ENCODE measurements at regions not wholly inside any gene's neighbourhood (a gene's known extent, or its start where the extent isn't known, plus 50 kb on each side); places are given as distances from the start of the nearest gene placed in this dataset.
A peak's percentile ranks its signal among the peaks of the same experiment; 100 is the strongest.

DNA sequence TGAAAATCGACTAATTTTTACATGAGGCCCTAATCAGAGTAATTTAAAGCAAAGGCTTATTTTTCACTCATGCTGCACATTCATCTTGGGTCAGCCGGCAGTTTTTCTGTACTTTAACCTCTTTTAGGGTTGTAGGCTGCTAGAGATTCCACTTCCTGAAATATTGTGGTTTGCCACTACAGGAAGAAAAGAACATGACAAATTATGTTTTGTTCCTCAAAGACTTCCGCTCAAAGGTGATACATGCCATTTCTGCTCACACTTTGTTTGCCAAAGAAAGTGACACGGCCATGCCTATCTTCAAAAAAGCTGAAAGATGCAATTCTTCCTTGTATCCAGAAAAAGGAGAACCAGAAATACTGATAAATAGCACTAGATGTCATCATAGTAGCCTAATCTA lies 183.4 kb upstream of the PPFIA2 start:
- ATAC-seq, result peak in 1 of 2 donors; percentile 43
- Mint-ChIP-seq H3K27me3 (ENCODE audit: low read depth) (no peaks in the 10 kb centered on the region), H3K4me3 (peak overlapping the region; percentile 24), H3K9me3 (peaks cover 5% of the 10 kb centered on the region), H3K4me1 (ENCODE audit: low read depth) (peaks cover 45% of the 10 kb centered on the region), H3K36me3 (ENCODE audit: insufficient read depth) (no peaks in the 10 kb centered on the region)
- DNase-seq, result no peak

DNA sequence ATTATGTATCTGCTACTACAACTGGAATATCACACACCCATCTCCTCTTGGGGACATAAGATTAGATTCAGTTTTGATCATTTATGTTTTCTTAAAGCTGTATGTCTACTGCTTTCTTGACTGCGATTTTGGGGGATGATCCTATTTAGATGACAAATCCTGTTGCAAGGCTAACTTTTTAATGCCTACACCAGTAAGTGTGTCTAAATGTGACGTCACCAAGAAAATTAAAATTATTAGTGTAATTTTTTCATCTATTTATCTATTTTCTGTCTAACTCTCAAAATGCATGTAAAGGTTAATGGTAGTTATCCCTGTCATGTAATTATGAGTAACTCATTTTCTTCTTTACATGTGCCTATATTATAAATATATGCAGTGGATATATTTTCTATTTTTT lies 170.9 kb upstream of the PPFIA2 start:
- Mint-ChIP-seq H3K9me3 (no peaks in the 10 kb centered on the region), H3K4me1 (ENCODE audit: low read depth) (no peaks in the 10 kb centered on the region), H3K36me3 (ENCODE audit: insufficient read depth) (no peaks in the 10 kb centered on the region), H3K27me3 (ENCODE audit: low read depth) (no peaks in the 10 kb centered on the region), H3K4me3 (no peak overlapping the region)
- DNase-seq (no peak), ATAC-seq (no peak)

- no peak for ATAC-seq
- no peaks in the 10 kb centered on the region for H3K4me1 Mint-ChIP-seq (ENCODE audit: low read depth)
- no peak overlapping the region for H3K4me3 Mint-ChIP-seq
- no peak for DNase-seq
- no peaks in the 10 kb centered on the region for H3K27me3 Mint-ChIP-seq (ENCODE audit: low read depth)
- H3K36me3 Mint-ChIP-seq (ENCODE audit: insufficient read depth), result no peaks in the 10 kb centered on the region
- H3K9me3 Mint-ChIP-seq, result peaks cover 19% of the 10 kb centered on the region
These were observed 137.6 kb upstream of the PPFIA2 start for GRCh38 chr12:81896771-81897170.

DNA sequence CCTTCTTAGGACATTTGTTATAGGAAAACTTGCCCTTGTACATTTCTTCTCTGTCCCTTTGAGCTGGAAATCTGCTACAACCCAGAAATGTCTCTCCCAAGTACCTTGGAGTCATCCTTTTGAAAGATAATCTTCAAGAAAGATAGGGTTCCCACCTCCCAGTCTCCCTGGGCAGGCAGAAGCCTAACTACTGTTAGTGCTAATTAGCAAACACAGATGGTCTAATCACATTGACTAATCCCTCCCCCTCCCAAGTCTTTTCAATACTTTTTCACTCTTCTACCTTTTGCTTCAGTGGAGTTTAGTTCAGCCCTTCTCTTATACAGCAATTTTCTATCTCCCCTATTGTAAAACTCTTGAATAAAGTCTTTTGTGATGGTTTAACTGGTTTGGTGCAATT lies 129.8 kb upstream of the PPFIA2 start:
- Mint-ChIP-seq H3K4me3 (no peak overlapping the region), H3K4me1 (ENCODE audit: low read depth) (no peaks in the 10 kb centered on the region), H3K27me3 (ENCODE audit: low read depth) (no peaks in the 10 kb centered on the region), H3K9me3 (peaks cover 3% of the 10 kb centered on the region), H3K36me3 (ENCODE audit: insufficient read depth) (no peaks in the 10 kb centered on the region)
- DNase-seq, result no peak
- ATAC-seq, result no peak

DNA sequence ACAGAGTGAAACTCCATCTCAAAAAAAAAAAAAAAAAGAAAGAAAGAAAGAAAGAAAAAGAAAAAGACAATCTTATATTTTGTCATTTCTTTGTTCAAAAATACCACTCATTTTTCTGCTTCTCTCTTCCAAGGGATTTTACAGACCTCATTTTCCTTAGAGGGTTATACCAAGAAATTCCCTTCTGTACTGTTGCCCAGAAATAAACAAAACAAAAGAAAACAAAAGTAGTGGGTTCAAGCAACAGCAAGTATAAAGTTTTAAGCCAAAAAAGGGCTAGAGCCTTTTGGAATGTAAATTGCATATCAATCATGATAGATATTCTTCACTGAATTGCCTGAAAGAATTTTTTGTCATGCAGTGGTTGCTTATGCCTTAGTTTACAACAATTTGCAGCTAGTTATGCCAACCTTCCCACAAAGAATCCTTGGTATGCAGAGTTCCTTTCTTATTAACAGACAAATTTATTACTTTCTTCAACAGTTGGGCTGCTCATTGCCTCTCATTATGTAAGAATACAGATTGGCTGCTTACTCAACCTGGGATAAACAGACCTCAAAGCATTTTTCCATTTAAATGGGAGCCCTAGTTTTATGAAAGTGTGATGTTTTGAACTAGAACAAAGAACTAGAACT lies 129.1 kb upstream of the PPFIA2 start:
- no peaks in the 10 kb centered on the region for H3K4me1 Mint-ChIP-seq (ENCODE audit: low read depth)
- ATAC-seq (no peak), DNase-seq (no peak)
- no peaks in the 10 kb centered on the region for H3K27me3 Mint-ChIP-seq (ENCODE audit: low read depth)
- no peak overlapping the region for H3K4me3 Mint-ChIP-seq
- H3K36me3 Mint-ChIP-seq (ENCODE audit: insufficient read depth), result no peaks in the 10 kb centered on the region
- H3K9me3 Mint-ChIP-seq, result peaks cover 3% of the 10 kb centered on the region

DNA sequence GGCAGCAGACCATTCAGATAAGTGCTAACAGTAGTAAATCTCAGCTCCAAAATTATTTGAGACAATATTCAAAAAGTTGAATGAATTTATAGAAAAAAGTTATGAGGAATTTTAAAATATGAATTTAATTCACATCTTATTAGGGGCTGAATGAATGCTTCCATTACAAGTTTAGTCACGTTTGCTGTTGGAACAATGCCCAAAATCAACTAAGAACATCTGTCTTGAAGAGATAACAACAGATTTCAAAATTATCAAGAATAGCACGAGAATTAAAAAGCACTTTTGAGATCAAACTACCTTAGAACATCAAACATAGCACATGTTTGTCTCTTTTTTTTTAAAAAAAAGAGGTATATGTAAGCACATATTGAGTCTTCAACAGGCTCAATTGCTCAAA lies 115.4 kb upstream of the PPFIA2 start:
- Mint-ChIP-seq H3K27me3 (ENCODE audit: low read depth) (peaks cover 2% of the 10 kb centered on the region), H3K4me1 (ENCODE audit: low read depth) (peaks cover 3% of the 10 kb centered on the region), H3K9me3 (no peaks in the 10 kb centered on the region), H3K36me3 (ENCODE audit: insufficient read depth) (no peaks in the 10 kb centered on the region), H3K4me3 (no peak overlapping the region)
- no peak for DNase-seq
- ATAC-seq, result no peak

GRCh38 chr12:81874166-81874565 lies 115.0 kb upstream of the PPFIA2 start:
- no peak for ATAC-seq
- DNase-seq, result no peak
- no peak overlapping the region for H3K4me3 Mint-ChIP-seq
- H3K4me1 Mint-ChIP-seq (ENCODE audit: low read depth), result peaks cover 3% of the 10 kb centered on the region
- H3K9me3 Mint-ChIP-seq, result no peaks in the 10 kb centered on the region
- peaks cover 2% of the 10 kb centered on the region for H3K27me3 Mint-ChIP-seq (ENCODE audit: low read depth)
- no peaks in the 10 kb centered on the region for H3K36me3 Mint-ChIP-seq (ENCODE audit: insufficient read depth)

GRCh38 chr12:81872400-81872799 lies 113.2 kb upstream of the PPFIA2 start:
- peak in 1 of 2 donors; percentile 50 for ATAC-seq
- no peak for DNase-seq
- peaks cover 3% of the 10 kb centered on the region for H3K4me1 Mint-ChIP-seq (ENCODE audit: low read depth)
- H3K27me3 Mint-ChIP-seq (ENCODE audit: low read depth), result peaks cover 2% of the 10 kb centered on the region
- no peak overlapping the region for H3K4me3 Mint-ChIP-seq
- H3K9me3 Mint-ChIP-seq, result no peaks in the 10 kb centered on the region
- no peaks in the 10 kb centered on the region for H3K36me3 Mint-ChIP-seq (ENCODE audit: insufficient read depth)

- Mint-ChIP-seq H3K27me3 (ENCODE audit: low read depth) (no peaks in the 10 kb centered on the region), H3K4me3 (no peak overlapping the region), H3K4me1 (ENCODE audit: low read depth) (no peaks in the 10 kb centered on the region), H3K36me3 (ENCODE audit: insufficient read depth) (no peaks in the 10 kb centered on the region), H3K9me3 (no peaks in the 10 kb centered on the region)
- ATAC-seq (no peak), DNase-seq (no peak)
These were observed 106.9 kb upstream of the PPFIA2 start for GRCh38 chr12:81866081-81866480.

GRCh38 chr12:81863406-81863805 lies 104.3 kb upstream of the PPFIA2 start:
- no peak for DNase-seq
- Mint-ChIP-seq H3K36me3 (ENCODE audit: insufficient read depth) (no peaks in the 10 kb centered on the region), H3K27me3 (ENCODE audit: low read depth) (no peaks in the 10 kb centered on the region), H3K4me1 (ENCODE audit: low read depth) (no peaks in the 10 kb centered on the region), H3K4me3 (no peak overlapping the region), H3K9me3 (no peaks in the 10 kb centered on the region)
- no peak for ATAC-seq

DNA sequence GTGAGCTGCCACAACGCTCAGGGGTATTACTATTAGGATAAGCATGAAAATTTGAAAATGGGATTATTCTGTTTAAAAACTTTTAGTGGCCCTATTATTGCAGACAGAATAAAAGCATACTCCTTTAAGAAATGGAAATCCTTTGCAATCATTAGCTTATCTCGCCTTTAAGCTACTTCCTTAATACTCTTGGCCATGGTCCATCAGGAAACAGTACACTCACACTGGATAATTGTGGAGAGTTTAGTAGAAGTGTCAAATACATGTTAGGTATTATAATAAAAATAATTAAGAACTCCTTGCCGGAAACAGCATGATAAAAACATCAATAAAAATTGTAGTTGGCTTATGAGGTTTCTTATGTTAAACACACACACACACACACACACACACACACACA lies 100.4 kb upstream of the PPFIA2 start:
- Mint-ChIP-seq H3K27me3 (ENCODE audit: low read depth) (no peaks in the 10 kb centered on the region), H3K4me3 (no peak overlapping the region), H3K36me3 (ENCODE audit: insufficient read depth) (no peaks in the 10 kb centered on the region), H3K9me3 (no peaks in the 10 kb centered on the region), H3K4me1 (ENCODE audit: low read depth) (no peaks in the 10 kb centered on the region)
- ATAC-seq (no peak), DNase-seq (no peak)

DNA sequence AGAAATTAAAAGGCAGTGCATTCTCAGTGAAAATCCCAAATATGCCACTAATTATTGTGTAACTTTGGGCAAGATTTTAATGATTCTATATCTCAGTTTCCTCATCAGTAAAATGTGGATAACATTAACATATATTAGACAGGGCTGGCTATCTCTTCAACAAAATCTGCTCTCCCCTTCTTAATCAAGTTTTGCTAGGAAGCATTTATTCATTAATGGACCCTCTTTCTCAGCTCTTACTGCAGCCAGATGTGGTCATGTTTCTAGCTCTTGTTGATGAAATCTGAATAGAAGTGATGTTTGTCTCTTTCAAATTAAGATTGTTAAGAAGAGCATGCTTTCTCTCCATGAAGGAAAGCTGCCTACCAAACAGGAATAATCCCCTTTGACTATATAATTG lies 84.4 kb upstream of the PPFIA2 start:
- Mint-ChIP-seq H3K4me1 (ENCODE audit: low read depth) (no peaks in the 10 kb centered on the region), H3K9me3 (peaks cover 3% of the 10 kb centered on the region), H3K36me3 (ENCODE audit: insufficient read depth) (no peaks in the 10 kb centered on the region), H3K4me3 (no peak overlapping the region), H3K27me3 (ENCODE audit: low read depth) (no peaks in the 10 kb centered on the region)
- no peak for DNase-seq
- ATAC-seq, result no peak

GRCh38 chr12:81835783-81836182 lies 76.6 kb upstream of the PPFIA2 start:
- DNase-seq, result no peak
- Mint-ChIP-seq H3K4me3 (no peak overlapping the region), H3K27me3 (ENCODE audit: low read depth) (no peaks in the 10 kb centered on the region), H3K9me3 (no peaks in the 10 kb centered on the region), H3K4me1 (ENCODE audit: low read depth) (no peaks in the 10 kb centered on the region), H3K36me3 (ENCODE audit: insufficient read depth) (no peaks in the 10 kb centered on the region)
- ATAC-seq, result peak; percentile 83 to 96

DNA sequence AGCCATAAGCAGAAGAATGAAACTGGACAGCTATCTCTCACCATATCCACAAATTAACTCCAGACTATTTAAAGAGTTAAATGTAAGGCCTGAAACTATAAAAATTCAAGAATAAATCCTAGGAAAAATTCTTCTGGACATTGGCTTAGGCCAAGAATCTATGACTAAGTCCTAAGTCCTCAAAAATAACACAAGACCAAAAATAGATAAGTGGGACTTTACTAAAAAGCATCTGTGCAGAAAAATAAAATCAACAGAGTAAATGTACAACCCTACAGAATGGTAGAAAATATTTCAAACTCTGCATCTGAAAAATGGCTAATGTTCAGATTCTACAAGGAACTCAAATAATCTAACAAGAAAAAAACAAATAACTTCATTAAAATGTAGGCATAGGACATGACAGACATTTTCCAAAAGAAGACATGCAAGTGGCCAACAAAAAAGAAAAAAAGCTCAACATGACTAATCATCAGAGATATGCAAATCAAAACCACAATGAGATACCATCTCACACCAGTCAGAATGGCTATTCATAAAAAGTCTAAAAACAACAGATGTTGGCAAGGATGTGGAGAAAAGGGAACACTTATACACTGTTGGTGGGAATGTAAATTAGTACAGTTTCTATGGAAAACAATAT lies 61.0 kb upstream of the PPFIA2 start:
- ATAC-seq (peak in 1 of 2 donors; percentile 35), DNase-seq (no peak)
- no peaks in the 10 kb centered on the region for H3K36me3 Mint-ChIP-seq (ENCODE audit: insufficient read depth)
- H3K27me3 Mint-ChIP-seq (ENCODE audit: low read depth), result no peaks in the 10 kb centered on the region
- H3K4me3 Mint-ChIP-seq, result no peak overlapping the region
- peaks cover 8% of the 10 kb centered on the region for H3K4me1 Mint-ChIP-seq (ENCODE audit: low read depth)
- no peaks in the 10 kb centered on the region for H3K9me3 Mint-ChIP-seq

- H3K27me3 Mint-ChIP-seq (ENCODE audit: low read depth), result peaks cover 3% of the 10 kb centered on the region
- DNase-seq, result no peak
- H3K9me3 Mint-ChIP-seq, result peaks cover 9% of the 10 kb centered on the region
- H3K4me1 Mint-ChIP-seq (ENCODE audit: low read depth), result peaks cover 10% of the 10 kb centered on the region
- no peak for ATAC-seq
- no peaks in the 10 kb centered on the region for H3K36me3 Mint-ChIP-seq (ENCODE audit: insufficient read depth)
- H3K4me3 Mint-ChIP-seq, result no peak overlapping the region
These were observed 56.5 kb upstream of the PPFIA2 start for GRCh38 chr12:81815611-81816010.

All from activated T-cell treated with anti-CD3 and anti-CD28 coated beads, Interleukin-2, amount 50 U/mL, for 4 hours (primary cell).